ENCODE measurements at regions not wholly inside any gene's neighbourhood (a gene's known extent, or its start where the extent isn't known, plus 50 kb on each side); places are given as distances from the start of the nearest gene placed in this dataset.

GRCh38 chr14:42665083-42665482 lies 1058.4 kb downstream of the LRFN5 start:
- DNase-seq (ENCODE audit: low read depth), result no peak

- DNase-seq (ENCODE audit: low read depth), result no peak
Measured at GRCh38 chr14:42664190-42664589, 1057.5 kb downstream of the LRFN5 start.

- DNase-seq (ENCODE audit: low read depth), result no peak
Measured at GRCh38 chr14:42654707-42655106, 1048.0 kb downstream of the LRFN5 start.

- DNase-seq (ENCODE audit: low read depth), result no peak
Measured at GRCh38 chr14:42642787-42643186, 1036.1 kb downstream of the LRFN5 start.

DNA sequence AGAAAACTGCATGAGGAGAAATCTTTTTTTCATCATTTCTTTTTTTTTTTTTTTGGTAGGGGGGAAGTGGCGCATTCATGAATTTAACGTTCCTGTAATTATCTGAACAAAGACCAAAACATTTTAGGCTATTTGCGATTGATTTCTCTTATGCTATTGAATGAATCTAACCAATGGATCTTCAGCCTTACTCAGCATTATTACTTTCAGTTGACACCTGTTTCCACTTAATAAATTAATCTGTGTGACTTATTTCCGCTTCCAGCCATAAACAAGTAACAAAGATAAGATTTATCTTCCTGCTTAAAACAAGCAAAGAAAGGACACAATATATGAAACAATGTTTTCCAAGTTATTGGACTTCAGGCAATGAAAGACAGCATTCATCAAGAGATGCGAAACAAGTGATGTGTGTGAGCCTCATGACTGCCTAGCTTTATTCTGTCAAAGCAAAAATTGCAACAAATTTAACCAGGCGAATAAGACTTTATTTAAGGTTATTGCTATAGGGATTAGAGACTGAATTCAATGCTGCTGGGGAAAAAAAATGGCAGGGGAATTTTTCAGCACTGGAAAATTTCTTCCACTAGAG lies 1026.9 kb downstream of the LRFN5 start:
- no peak for DNase-seq (ENCODE audit: low read depth)

- DNase-seq (ENCODE audit: low read depth), result no peak
Measured at GRCh38 chr14:42629553-42629952, 1022.9 kb downstream of the LRFN5 start.

DNA sequence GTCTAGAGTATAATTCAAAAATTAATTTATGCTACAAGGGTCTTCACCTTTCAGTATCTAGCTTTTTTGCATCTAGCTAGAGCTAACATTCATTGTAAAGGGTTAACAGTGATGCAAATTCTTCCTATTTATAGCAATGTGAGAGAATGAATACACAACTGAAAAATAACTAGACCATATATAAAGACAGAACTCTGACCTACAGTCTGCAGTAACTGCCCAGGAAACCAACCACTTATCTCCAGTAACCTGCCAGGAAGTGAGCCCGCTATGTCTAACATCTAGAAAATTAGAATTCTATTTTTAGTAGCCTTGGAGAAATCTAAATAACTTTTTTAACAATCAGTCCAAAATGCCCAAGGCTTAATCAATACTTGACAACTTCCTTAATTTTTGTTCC lies 1021.9 kb downstream of the LRFN5 start:
- DNase-seq (ENCODE audit: low read depth), result no peak

DNA sequence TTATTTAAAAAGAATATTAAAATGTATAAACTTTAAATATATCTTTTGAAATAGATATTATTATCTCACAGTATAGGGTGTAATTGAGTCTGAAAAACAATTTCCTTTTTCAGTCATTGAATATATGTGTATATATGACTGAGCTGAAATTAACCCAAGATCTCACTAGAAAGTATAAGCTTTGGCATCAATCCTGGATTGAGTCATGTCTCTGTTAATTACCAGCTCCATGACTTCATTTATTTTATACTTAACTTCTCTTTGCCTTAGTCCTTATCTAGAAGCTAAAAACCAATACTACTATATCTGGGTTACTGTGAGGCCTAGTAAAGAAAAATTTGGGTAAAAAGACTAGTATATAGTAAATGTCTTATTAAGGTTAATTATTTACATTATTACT lies 1020.3 kb downstream of the LRFN5 start:
- no peak for DNase-seq (ENCODE audit: low read depth)

DNA sequence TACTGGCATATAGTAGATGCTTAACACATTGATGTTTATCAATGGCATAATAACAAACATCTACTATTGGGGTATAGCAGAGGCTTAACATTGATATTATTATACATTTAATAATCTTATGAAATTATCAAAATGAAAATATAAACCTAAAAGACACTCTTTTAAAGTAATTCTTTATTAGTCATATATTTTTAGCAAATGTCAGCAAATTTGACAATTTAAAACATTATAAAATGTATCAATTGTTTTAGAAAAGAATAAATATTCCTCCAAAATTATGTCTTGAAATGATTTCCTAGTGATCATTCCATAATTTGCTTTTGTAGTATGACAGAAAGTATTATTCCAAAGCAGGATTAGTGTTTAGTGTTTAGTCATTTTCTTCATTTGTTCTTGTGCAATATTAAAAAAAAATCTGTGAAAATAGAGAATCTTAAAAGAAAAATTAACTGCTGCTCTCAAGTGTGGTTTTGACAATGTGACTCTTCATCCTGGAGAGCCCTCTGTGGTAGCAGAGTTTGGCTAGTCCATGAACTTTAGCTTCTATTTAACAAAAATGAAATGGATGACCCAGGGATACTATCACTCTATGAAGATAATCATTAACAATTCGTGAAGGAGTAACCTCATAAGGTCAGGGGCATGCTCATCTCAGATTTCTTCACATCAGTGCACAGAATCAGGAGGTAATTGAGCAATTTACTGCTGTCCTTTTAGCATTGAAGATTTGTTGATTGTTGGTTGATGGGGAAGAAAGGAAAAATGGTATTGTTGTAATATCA lies 1018.5 kb downstream of the LRFN5 start:
- DNase-seq (ENCODE audit: low read depth), result no peak

DNA sequence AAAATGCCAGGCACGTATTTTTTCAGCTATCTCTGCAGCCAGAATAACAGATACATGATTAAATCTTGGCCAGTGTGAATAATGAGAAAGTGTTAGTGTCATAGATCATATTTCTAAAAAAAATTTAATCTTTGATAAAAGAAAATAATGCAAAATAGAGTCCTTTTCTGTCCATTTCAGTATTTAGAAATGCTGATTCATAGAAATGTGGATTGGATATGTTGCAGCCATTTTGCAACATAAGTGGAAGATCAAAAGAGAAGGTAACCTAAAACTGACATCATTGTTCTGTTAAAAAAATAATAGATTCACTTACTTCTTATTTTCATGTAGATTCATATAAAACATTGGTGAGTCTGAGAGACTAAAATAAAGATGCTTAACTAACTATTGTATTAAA lies 1010.3 kb downstream of the LRFN5 start:
- no peak for DNase-seq (ENCODE audit: low read depth)

DNA sequence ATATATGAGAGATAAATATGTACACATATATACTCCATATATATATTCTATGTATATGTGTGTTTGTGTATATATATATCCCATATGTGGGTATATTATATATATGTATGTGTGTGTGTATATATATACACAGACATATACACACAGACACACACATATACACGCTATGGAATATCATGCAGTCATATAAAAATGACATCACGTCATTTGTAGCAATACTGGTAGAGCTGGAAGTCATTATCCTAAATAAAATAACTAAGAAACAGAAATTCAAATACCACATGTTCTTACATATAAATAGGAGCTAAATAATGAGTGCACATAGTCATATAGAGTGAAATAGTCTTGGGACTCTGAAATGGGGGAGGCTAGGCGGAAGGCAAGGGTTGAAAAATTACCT lies 1000.2 kb downstream of the LRFN5 start:
- no peak for DNase-seq (ENCODE audit: low read depth)

GRCh38 chr14:42602336-42602845 lies 995.7 kb downstream of the LRFN5 start:
- DNase-seq (ENCODE audit: low read depth), result no peak

DNA sequence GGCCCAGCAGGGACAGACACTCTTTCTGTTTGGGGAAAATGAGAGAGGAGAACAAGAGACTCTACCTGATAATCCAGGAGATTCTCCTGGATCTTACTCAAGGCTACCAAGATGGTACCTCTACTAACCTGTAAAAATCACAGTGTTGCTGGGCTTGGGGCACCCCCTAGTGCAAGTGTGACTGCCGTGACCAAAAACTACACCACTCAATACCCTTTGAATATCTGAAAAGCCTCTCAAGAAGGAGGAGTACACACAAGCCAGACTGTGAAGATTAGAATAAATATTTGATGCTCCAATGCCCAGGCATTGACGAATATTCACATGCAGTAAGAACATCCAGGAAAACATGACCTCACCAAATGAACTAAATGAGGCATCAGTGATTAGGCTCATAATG lies 965.4 kb downstream of the LRFN5 start:
- DNase-seq (ENCODE audit: low read depth), result no peak

DNA sequence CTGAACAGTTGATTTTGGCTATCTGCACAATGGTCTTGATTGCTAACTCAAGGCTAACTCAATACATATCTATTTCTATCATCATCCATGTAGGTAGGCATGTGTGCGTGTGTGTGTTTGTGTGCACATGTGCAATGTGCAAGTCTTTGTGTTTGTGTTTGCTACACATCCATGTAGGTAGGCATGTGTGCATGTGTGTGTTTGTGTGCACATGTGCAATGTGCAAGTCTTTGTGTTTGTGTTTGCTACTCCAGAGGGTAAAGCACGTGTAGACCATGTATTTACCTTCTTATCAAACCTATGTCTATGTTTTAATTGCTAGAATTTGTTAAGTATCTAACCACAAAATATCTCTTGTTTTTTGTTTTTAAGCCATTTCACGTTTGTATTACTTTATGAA lies 962.6 kb downstream of the LRFN5 start:
- DNase-seq (ENCODE audit: low read depth), result no peak

GRCh38 chr14:42565556-42565955 lies 958.9 kb downstream of the LRFN5 start:
- DNase-seq (ENCODE audit: low read depth), result no peak

DNA sequence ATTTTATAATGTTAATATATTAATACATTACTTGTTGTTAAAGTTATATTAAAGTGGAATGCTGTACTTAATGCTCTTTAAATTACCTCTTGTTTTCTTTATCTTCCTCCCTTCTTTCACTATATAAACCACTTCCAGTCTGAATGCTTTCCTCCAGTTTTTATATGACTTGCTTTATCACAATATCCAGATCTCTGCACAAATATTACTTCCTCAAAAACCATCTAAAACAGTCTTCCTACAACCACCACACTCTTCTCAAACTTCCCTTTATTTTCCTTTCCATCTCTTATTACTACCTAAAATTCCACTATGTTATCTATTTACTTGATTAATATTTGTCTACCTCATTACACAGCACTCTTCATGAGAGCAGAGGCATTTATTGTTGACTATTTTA lies 956.6 kb downstream of the LRFN5 start:
- no peak for DNase-seq (ENCODE audit: low read depth)

DNA sequence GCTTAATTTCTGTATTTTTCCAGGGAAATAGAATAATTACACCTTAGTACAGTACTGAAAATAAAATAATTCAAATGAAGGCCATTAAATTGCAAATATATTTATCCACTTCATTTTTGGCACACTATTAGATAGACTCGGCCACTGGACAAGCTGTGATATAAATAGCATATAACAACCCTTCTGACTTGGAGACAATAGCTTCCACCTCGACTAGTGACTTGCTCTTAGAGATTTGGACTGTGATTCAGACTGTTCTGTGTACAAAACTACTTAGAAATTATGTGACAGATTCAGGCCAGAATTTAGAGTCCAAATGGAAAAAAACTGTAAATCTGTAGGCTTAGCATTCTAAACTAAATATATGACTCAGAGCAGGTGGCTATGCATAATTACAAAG lies 949.9 kb downstream of the LRFN5 start:
- no peak for DNase-seq (ENCODE audit: low read depth)

- DNase-seq (ENCODE audit: low read depth), result no peak
Measured at GRCh38 chr14:42555365-42555764, 948.7 kb downstream of the LRFN5 start.

- no peak for DNase-seq (ENCODE audit: low read depth)
Measured at GRCh38 chr14:42554091-42554490, 947.4 kb downstream of the LRFN5 start.

GRCh38 chr14:42550310-42550709 lies 943.6 kb downstream of the LRFN5 start:
- no peak for DNase-seq (ENCODE audit: low read depth)

DNA sequence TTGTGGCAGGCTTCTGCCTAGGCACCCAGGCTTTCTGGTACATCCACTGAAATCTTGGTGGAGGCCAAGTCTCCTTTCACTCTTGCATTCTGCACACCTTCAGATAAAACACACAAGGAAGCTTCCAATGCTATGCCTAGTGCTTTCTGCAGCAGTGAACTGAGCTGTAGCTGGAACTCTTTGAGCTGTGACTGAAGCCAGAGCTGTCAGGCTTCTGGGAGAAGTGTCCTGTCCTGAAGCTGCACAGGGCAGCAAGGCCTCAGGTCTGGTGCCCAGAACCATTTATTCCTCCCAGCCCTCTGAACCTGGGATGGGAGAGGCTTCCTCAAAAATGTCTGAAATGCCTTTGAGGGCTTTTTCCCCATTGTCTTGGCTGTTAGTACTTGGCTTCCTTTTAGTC lies 941.7 kb downstream of the LRFN5 start:
- DNase-seq (ENCODE audit: low read depth), result no peak

DNA sequence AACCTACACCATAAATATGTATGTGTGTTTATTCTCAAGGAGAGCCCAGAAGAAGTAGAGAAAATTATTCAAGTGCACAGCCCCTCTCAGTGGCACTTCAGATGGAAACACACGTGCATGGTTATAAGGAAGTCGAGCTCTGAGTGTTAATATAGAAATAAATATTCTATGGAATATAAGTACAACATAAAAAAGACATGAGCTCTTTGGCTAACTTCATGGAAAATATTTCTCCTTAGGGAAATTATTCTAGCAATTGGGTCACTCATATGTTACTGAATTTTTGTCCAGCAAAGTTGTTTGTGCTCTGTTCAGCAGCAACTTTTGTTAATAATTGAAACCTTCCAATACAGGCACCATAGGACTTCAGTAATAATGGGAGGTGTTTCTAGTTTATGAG lies 939.0 kb downstream of the LRFN5 start:
- DNase-seq (ENCODE audit: low read depth), result no peak

GRCh38 chr14:42541535-42542001 lies 934.9 kb downstream of the LRFN5 start:
- DNase-seq (ENCODE audit: low read depth), result no peak

All from myocyte (in vitro differentiated cells).